HG03045 (cell line): ENCODE measurements at regions not wholly inside any gene's neighbourhood (a gene's known extent, or its start where the extent isn't known, plus 50 kb on each side); places are given as distances from the start of the nearest gene placed in this dataset.
"Not testable (repeated sequence)": the region's sequence is repeated elsewhere in the genome, so short reads cannot be mapped to it uniquely, and the experiment has no call there.

Source experiments
- ATAC-seq: cut with Tn5 transposase; IDR thresholded peaks from one replicate; pipeline ENCODE4 v1.9.1; 2021; ENCODE audit warnings: mild to moderate bottlenecking, moderate library complexity; ENCODE audit not compliant: unreplicated experiment

GRCh38 chr3:153640689-153641665 lies 479.0 kb downstream of the RAP2B start:
- ATAC-seq, result no peak

- ATAC-seq, result not testable (repeated sequence)
These were observed 478.6 kb upstream of the ARHGEF26 start for GRCh38 chr3:153642576-153642975.

GRCh38 chr3:153643471-153643870 lies 477.7 kb upstream of the ARHGEF26 start:
- ATAC-seq, result not testable (repeated sequence)

- no peak for ATAC-seq
These were observed 471.8 kb upstream of the ARHGEF26 start for GRCh38 chr3:153649286-153649839.

DNA sequence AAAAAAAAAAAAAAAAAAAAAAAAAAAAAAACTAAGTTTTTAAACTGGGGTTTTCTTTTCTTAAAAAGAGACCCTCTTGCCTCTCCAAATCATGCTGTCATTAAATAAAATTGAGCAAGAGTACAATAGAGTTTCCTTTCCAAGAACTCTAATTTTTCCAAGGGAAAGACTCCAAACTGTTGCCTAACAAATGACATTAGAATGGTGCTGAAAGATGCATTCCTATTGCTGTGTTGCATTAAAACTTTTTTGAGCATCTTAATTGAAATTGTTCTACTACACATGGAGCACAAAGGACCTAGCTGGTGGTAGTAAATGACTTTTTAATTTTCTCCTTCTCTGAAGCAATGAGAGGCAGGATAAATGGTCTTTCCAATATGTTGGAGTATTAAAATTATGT lies 469.1 kb upstream of the ARHGEF26 start:
- no peak for ATAC-seq

- no peak for ATAC-seq
These were observed 464.1 kb upstream of the ARHGEF26 start for GRCh38 chr3:153657046-153657445.

DNA sequence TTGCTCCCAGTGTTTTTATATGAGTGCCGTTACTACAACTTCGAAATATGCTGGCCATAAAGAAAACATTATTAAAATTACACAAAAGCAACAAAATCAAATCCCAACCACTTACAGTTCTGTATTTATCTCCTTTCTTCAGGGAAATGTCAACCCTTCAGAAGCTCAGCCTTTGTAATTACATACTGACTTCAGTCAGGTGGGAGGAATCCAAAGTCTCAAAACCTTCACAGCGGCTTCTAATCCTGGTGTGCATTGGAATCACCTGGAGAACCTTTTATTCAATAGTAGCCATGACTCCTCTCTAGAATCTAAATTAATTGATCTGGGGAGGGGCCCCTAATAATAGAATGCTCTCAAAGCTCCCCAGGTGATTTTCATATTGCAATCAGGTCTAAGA lies 463.7 kb upstream of the ARHGEF26 start:
- no peak for ATAC-seq

DNA sequence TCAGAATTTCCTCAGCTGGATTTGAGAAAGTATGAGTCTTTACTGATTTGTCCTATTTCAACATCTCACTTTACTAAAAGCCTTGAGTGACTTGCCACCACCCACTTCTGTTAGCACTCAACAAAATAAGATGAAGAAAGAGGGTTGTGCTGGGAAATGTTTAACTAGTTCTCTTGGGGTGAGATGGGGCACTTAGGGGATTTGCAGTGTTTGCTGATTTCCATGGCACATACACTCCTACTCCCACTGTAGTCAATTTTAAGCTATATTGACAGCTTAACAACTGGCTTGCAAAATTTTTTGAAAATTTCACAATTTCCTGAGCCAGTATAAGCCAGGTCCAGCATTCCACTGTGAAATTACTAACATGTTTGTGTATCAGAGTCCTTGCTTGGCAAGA lies 463.1 kb upstream of the ARHGEF26 start:
- no peak for ATAC-seq

DNA sequence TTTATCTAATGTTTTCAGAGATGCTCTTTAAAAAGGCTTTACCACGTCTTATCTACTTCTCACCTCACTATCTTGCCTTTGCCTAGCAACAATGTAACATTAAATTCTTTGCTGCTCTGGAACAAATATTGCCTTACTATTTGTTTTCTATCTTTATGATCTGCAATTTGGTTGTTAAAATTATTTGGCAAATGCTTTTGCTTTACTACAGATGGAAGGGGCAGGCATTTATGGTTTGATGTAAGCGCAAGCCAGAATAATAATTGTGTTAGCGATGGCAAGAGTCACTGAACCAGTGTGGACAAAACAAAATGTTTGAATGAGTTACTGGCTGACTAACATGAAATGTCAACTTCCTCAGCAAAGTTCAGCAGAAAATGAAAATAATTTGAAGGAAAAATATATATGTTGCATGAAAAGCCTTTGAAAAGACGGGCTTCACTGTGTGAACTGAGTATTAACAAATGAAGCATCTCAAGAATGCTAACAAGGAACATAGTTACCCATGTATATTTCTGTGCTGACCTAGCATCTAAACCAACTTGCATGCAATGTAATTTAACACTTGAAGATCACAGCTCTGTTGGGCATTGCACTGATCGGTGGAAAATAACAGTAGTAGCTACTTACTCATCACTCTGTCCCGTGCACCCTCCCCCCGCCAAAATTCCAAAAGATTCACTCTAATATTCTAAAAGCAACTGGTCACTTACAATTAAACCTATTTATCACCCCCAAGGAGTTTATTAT lies 454.0 kb upstream of the ARHGEF26 start:
- ATAC-seq, result no peak

DNA sequence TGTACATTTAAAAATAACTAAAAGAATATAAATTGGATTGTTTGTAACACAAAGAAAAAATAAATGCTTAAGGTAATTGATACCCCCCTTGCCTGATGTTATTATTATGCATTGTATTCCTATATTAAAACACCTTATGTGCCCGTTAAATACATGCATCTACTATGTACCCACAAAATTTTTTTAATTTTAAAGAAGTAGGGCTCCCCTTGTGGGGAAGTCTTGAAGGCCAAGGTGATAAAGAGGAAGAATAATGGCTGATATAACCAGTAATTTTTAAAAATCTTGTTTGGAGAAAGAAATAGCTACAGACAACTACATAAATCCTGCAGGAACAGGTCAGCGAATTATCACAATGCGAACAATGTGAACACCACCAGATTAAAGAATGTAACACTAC lies 451.7 kb upstream of the ARHGEF26 start:
- ATAC-seq, result no peak

- ATAC-seq, result no peak
These were observed 450.6 kb upstream of the ARHGEF26 start for GRCh38 chr3:153670577-153670976.

DNA sequence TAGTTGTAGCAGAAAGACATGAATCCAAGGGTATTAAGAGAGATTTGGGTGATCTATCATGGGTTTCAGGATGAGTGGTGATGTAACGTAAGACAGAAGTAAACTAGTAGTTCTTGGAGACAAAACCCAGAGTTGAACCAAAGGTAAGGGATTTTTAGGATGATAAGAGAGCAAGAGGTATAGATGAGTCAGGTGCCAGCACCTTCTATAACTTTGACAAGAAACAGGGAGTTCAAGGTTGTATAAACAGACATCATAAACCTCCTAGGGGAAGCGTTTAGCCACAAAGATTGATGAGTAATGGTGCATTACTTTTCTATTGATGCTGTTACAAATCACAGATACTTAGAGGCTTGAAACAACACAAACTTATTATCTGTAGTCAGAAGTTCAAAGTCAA lies 447.3 kb upstream of the ARHGEF26 start:
- ATAC-seq, result no peak

- no peak for ATAC-seq
These were observed 441.5 kb upstream of the ARHGEF26 start for GRCh38 chr3:153679714-153680113.

GRCh38 chr3:153680526-153680925 lies 440.7 kb upstream of the ARHGEF26 start:
- no peak for ATAC-seq

GRCh38 chr3:153681057-153681456 lies 440.1 kb upstream of the ARHGEF26 start:
- no peak for ATAC-seq

DNA sequence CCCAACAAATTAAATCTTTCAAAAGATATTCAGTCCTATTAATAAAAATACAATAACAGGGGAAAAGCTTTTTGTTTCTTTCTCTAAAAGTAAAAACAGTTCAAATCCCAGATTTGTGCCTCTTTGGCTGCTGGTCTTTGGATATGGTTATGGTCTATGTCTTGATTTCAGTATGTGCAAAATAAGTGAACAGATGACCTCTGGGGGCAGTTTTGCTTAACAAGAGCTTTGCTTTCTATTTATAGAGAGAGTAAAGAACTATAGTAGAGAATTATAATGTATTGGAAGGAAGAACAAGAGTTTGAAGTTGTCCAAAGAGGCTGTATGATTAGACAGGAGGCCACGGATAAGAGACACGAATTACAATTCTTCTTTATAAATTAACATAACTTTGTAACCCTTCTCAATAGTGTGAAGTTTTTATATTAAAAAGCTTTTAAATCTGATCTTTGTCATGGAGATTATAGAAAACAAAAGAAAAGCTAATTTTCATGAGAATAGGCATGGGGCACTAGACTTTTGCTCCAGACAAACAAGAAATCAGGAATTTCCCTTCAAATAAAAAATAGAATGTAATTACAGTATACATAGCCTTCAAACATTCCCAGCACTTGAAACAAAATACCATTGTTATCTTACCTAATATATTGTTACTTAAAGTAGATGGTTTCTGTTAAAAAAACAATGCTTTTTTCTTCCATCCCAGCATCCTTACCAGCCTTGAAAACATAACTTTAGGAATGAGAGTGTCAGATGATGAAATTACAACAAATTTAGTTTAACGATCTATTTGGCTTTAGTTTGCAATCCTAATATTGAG lies 432.7 kb upstream of the ARHGEF26 start:
- ATAC-seq, result no peak

GRCh38 chr3:153693207-153693606 lies 428.0 kb upstream of the ARHGEF26 start:
- no peak for ATAC-seq

DNA sequence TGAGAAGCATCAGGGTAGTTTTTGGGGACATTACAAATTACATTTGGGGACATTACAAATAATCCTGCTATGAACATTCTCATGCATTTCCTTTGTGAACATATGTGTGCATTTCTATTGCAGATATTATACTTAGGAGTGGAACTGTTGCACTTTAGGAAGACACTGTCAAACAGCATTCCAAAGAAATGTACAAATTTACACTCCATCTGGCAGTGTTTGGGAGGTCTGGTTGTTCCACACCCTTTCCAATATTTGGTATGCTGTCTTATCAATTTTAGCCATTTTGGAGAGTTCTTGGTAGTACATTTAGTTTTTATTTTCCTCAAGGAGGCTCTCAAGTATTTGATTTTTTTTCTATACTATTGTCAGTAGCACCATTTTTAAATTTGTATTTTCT lies 419.1 kb upstream of the ARHGEF26 start:
- no peak for ATAC-seq

DNA sequence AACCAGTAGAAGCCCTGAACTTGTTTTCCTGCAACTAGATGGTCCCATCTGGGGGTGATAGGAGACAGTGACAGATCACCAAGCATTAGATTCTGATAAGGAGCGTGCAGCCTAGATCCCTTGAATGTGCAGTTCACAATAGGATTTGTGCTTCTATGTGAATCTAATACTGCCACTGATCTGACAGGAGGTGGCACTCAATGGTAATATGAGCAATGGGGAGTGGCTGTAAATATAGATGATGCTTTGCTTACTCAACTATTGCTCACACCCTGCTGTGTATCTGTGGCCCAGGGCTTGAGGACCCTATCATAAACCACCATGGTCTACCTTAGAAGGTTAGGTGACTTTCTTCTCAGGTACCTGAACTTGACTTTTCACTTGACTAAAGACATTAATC lies 417.1 kb upstream of the ARHGEF26 start:
- no peak for ATAC-seq

GRCh38 chr3:153706706-153707105 lies 414.5 kb upstream of the ARHGEF26 start:
- ATAC-seq, result no peak

- no peak for ATAC-seq
These were observed 407.2 kb upstream of the ARHGEF26 start for GRCh38 chr3:153714016-153714415.
